Effector memory CD8-positive, alpha-beta T cell (primary cell): ENCODE measurements at regions not wholly inside any gene's neighbourhood (a gene's known extent, or its start where the extent isn't known, plus 50 kb on each side); places are given as distances from the start of the nearest gene placed in this dataset.
"Not testable (repeated sequence)": the region's sequence is repeated elsewhere in the genome, so short reads cannot be mapped to it uniquely, and the experiment has no call there.

Experiments used
- ATAC-seq: fragments of 150-1000 bp; cut with Tn5 transposase; replicated peaks from 2 replicates; pipeline ENCODE4 v1.10.0; 2021; ENCODE audit warnings: mild to moderate bottlenecking, moderate library complexity
- DNase-seq, 3 experiments: peaks; one replicate each; pipeline ENCODE4 v3.0.0; 2021
- H3K27ac Mint-ChIP-seq, 2 donors: one replicate each; pipeline ENCODE4 v1.8.0; 2022; ENCODE audit warnings: mild to moderate bottlenecking in 2 of 2, mixed read lengths in 2 of 2, moderate library complexity in 2 of 2
- H3K27me3 Mint-ChIP-seq, 2 donors: one replicate each; pipeline ENCODE4 v1.8.0; 2022; ENCODE audit warnings: mixed read lengths in 2 of 2
- H3K36me3 Mint-ChIP-seq: one replicate; pipeline ENCODE4 v1.8.0; 2022; ENCODE audit warnings: mild to moderate bottlenecking, moderate library complexity, mixed read lengths; ENCODE audit not compliant: insufficient read depth
- H3K4me1 Mint-ChIP-seq, 2 donors: one replicate each; pipeline ENCODE4 v1.8.0; 2022; ENCODE audit warnings: low read depth in 2 of 2, mixed read lengths in 2 of 2
- H3K4me3 Mint-ChIP-seq, 2 donors: one replicate each; pipeline ENCODE4 v1.8.0; 2022; ENCODE audit warnings: mild to moderate bottlenecking in 2 of 2, mixed read lengths in 2 of 2, moderate library complexity in 2 of 2
- H3K9me3 Mint-ChIP-seq, 2 donors: one replicate each; pipeline ENCODE4 v1.8.0; 2022; ENCODE audit warnings: mixed read lengths in 2 of 2

- ATAC-seq (no peak), DNase-seq (no peak)
- Mint-ChIP-seq H3K27ac (no peak overlapping the region), H3K4me3 (no peak overlapping the region), H3K36me3 (no peaks in the 10 kb centered on the region), H3K4me1 (no peaks in the 10 kb centered on the region), H3K27me3 (peaks cover 42 to 82% of the 10 kb centered on the region in 2 donors), H3K9me3 (no peaks in the 10 kb centered on the region)
These were observed 279.7 kb downstream of the FAM72C start for GRCh38 chr1:143691971-143692529.

DNA sequence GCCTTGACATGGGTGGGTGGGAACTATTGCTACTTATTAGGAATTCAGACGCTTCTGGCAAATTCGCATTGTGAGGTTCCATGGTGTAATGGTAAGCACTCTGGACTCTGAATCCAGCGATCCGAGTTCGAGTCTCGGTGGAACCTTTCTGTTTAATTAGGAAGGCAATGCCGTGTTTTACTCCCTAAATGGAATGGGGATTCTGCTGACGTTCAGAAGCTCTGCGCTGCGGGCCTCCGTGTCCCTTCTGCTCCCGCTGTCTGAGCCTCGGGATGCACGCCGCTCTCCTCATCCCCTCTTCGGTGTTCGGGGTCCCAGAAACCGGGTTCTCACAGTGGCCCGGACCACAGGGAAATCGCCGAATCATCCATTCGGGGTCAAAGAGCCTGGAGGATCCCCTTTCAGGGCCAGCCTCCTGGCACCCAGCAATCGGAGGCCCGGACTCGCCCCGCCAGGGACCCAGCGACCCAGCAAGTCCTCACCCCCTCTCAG is 280.3 kb downstream of the FAM72C start:
- peaks cover 42 to 76% of the 10 kb centered on the region in 2 donors for H3K27me3 Mint-ChIP-seq
- no peak overlapping the region for H3K4me3 Mint-ChIP-seq
- H3K9me3 Mint-ChIP-seq = no peaks in the 10 kb centered on the region
- H3K27ac Mint-ChIP-seq = no peak overlapping the region
- no peaks in the 10 kb centered on the region for H3K4me1 Mint-ChIP-seq
- H3K36me3 Mint-ChIP-seq = no peaks in the 10 kb centered on the region
- ATAC-seq = no peak
- no peak for DNase-seq

DNA sequence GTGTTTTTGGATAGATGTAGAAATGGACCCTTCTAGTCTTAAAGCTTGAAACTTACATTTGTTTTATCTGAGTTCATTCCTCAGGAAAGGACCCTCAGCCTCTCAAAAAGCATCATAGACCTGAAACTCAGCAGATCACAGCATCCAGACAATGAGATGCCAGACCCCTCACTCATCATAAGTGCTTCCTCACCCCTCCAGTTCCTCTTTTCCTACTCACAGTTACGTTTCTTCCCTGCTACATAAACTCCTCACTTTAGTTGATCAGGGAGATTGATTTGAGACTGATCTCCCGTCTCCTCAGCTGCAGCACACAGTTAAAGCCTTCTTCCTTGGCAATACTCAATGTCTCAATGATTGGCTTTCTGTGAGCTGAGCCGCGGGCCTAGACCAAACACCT is 282.0 kb downstream of the FAM72C start:
- Mint-ChIP-seq H3K9me3 (no peaks in the 10 kb centered on the region), H3K27me3 (peaks cover 42 to 69% of the 10 kb centered on the region in 2 donors), H3K36me3 (no peaks in the 10 kb centered on the region), H3K4me3 (no peak overlapping the region), H3K27ac (no peak overlapping the region), H3K4me1 (no peaks in the 10 kb centered on the region)
- ATAC-seq (no peak), DNase-seq (no peak)

- Mint-ChIP-seq H3K36me3 (no peaks in the 10 kb centered on the region), H3K4me1 (no peaks in the 10 kb centered on the region), H3K27ac (no peak overlapping the region), H3K9me3 (no peaks in the 10 kb centered on the region), H3K4me3 (no peak overlapping the region), H3K27me3 (peaks cover 11 to 61% of the 10 kb centered on the region in 2 donors)
- ATAC-seq (no peak), DNase-seq (no peak)
These were observed 291.5 kb downstream of the FAM72C start for GRCh38 chr1:143680304-143680703.

DNA sequence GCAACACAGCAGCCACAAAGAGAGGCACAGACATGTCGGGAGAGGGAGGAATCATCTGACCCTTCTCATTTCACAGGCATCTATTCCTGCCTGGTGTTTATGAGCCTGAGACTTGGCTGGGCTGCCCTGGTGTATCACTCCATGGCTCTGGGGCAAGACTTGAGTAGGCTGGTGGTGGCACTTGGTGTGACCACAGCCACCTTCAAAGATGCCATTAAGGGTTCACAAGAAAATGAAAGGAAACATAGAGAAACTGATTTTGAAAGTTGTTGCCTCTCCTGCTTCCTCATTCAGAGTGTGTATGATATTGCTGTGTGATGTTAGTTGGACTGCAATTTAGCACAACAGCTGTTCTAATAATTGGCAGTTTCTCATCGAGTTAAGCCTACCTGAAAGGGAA is 298.8 kb downstream of the FAM72C start:
- DNase-seq (no peak), ATAC-seq (no peak)
- peaks cover 36 to 68% of the 10 kb centered on the region in 2 donors for H3K27me3 Mint-ChIP-seq
- H3K4me1 Mint-ChIP-seq = no peaks in the 10 kb centered on the region
- no peak overlapping the region for H3K4me3 Mint-ChIP-seq
- H3K27ac Mint-ChIP-seq = no peak overlapping the region
- H3K36me3 Mint-ChIP-seq = no peaks in the 10 kb centered on the region
- H3K9me3 Mint-ChIP-seq = peaks cover 5 to 19% of the 10 kb centered on the region in 2 donors

GRCh38 chr1:143667730-143668129 is 304.1 kb downstream of the FAM72C start:
- Mint-ChIP-seq H3K4me1 (no peaks in the 10 kb centered on the region), H3K9me3 (peaks cover 5 to 20% of the 10 kb centered on the region in 2 donors), H3K27me3 (peaks cover 50 to 72% of the 10 kb centered on the region in 2 donors), H3K4me3 (no peak overlapping the region), H3K36me3 (no peaks in the 10 kb centered on the region), H3K27ac (no peak overlapping the region)
- DNase-seq (no peak), ATAC-seq (no peak)

DNA sequence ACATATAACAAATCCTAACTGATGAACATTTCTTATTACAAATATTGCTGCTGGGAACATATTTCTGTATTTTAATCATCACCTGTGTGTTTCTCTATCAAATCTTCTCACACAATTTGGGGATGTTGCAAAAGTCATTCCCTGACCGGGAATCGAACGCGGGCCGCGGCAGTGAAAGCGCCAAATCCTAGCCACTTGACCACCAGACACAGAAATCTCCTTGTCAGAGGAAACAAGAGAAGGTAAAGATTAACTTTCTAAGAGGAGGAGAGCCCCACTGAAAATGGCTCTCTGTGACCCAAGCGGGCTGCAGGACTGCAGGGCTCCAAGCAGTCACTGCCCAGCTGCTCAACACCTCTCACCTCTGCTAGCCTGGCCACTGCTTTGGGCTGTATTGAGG is 304.9 kb downstream of the FAM72C start:
- H3K4me3 Mint-ChIP-seq = no peak overlapping the region
- peaks cover 56 to 81% of the 10 kb centered on the region in 2 donors for H3K27me3 Mint-ChIP-seq
- H3K9me3 Mint-ChIP-seq = peaks cover 5 to 20% of the 10 kb centered on the region in 2 donors
- H3K36me3 Mint-ChIP-seq = no peaks in the 10 kb centered on the region
- ATAC-seq (no peak), DNase-seq (no peak)
- H3K4me1 Mint-ChIP-seq = peaks cover 0 to 4% of the 10 kb centered on the region in 2 donors
- no peak overlapping the region for H3K27ac Mint-ChIP-seq

DNA sequence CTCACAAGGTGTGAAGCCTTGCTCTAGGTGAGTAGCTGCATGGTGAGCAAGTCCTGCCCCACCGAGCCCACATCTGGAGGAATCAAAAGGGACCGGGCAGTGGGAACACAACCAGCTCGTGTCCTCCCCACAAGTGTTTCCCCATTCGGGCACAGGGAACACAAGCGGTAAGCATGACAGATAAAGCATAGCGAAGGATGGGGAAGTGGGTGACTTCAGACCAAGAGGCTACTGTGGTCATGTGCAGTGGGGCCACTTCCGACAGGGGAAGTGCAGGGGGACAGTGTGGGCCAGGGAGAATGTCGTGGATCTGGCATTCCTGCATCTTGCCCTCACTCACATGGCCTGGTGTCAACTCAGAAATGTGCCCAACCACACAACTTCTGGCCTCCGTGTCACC is 306.2 kb downstream of the FAM72C start:
- H3K4me1 Mint-ChIP-seq = peaks cover 0 to 5% of the 10 kb centered on the region in 2 donors
- H3K9me3 Mint-ChIP-seq = peaks cover 5 to 20% of the 10 kb centered on the region in 2 donors

DNA sequence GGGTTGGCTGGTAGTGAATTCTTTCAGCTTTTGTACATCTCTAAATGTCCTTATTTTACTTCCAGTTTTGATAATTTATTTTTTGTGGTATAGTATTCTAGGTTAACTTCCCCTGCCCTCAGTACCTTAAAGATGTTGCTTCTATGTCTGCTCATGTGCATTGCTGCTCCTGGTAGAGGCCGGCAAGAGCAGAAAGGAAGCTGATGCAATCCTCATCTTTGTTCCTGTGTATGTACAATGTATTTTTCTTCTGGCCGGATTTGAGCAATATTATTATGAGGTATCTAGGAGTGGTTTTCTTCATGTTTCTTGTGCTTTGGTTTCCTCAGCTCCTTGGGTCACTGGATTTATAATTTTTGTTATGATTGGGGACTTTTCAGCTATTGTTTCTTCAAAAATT is 308.7 kb downstream of the FAM72C start:
- peaks cover 59 to 100% of the 10 kb centered on the region in 2 donors for H3K27me3 Mint-ChIP-seq
- not testable (repeated sequence) for H3K36me3 Mint-ChIP-seq, H3K4me1 Mint-ChIP-seq, DNase-seq, H3K27ac Mint-ChIP-seq, H3K4me3 Mint-ChIP-seq, ATAC-seq, H3K9me3 Mint-ChIP-seq

More for the DNA sequence above, 306.2 kb downstream of the FAM72C start:
- H3K4me3 Mint-ChIP-seq = no peak overlapping the region
- H3K27me3 Mint-ChIP-seq = peaks cover 57 to 93% of the 10 kb centered on the region in 2 donors
- no peak for DNase-seq
- H3K27ac Mint-ChIP-seq = no peak overlapping the region
- H3K36me3 Mint-ChIP-seq = no peaks in the 10 kb centered on the region
- ATAC-seq = no peak

DNA sequence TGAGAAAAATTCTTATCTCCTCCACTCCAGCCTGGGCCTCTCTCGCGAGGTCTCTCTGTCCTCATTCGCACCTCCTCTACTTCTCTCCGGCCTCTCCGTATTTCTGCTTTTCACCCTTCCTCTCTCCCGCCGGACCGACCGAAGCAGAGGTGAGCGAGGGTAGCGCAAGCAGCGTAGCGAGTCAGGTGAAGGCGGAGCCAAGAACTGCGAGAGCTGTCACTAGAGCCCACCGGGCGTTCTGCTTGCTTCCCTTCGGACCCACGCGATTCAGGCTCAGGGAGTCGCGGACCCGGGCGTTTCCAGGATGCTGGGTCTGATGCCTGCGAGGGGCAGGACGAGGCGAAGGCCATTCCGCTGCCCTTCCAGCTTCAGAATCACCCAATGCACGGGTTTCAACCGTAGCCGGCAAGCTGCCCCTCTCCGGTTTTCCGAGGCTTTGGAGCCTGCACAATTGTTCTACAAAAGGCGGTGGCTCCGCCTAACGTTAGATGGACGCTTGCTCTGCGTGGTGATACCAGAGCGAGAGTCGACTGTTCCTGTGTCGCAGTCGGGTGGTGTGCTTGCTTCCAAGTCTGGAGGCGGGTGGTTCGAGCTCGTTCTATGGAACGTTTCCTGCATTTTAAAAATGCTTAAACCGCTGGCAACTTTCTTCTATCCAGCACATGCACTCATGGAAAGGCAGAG is 310.2 kb downstream of the FAM72C start:
- peaks cover 59 to 99% of the 10 kb centered on the region in 2 donors for H3K27me3 Mint-ChIP-seq
- no peaks in the 10 kb centered on the region for H3K36me3 Mint-ChIP-seq
- H3K9me3 Mint-ChIP-seq = peaks cover under 1 to 7% of the 10 kb centered on the region in 2 donors
- H3K4me3 Mint-ChIP-seq = peak overlapping the region; percentile 44 to 57
- peaks cover 0 to 5% of the 10 kb centered on the region in 2 donors for H3K4me1 Mint-ChIP-seq
- ATAC-seq = no peak
- no peak overlapping the region for H3K27ac Mint-ChIP-seq
- no peak for DNase-seq

GRCh38 chr1:143660354-143660941 is 311.3 kb downstream of the FAM72C start:
- H3K4me1 Mint-ChIP-seq = peaks cover 0 to 5% of the 10 kb centered on the region in 2 donors
- no peaks in the 10 kb centered on the region for H3K36me3 Mint-ChIP-seq
- DNase-seq (no peak), ATAC-seq (no peak)
- H3K27ac Mint-ChIP-seq = no peak overlapping the region
- peaks cover 57 to 99% of the 10 kb centered on the region in 2 donors for H3K27me3 Mint-ChIP-seq
- H3K4me3 Mint-ChIP-seq = peak overlapping the region in 1 of 2 donors; percentile 13
- peaks cover 3 to 7% of the 10 kb centered on the region in 2 donors for H3K9me3 Mint-ChIP-seq

DNA sequence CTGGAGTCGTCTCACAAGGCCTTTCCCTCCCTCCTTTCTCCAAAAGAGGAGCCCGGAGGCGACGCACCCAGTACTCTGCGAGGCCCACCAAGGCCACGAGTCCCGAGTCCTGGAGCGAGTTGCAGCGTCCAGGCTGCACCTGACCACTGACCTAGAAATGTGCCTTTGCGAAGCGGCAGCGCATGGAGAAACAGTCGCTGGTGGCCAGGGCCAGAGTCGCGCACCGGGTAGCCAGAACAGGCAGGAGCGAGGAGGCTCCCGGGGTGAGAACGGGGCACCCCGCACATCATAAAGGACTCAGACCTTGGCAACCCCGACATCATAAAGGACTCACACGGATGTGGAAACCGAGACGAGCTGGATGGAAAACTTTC is 318.4 kb downstream of the FAM72C start:
- no peak for ATAC-seq
- Mint-ChIP-seq H3K4me3 (no peak overlapping the region), H3K27ac (no peak overlapping the region), H3K27me3 (peaks cover 48 to 99% of the 10 kb centered on the region in 2 donors), H3K4me1 (peaks cover 0 to 3% of the 10 kb centered on the region in 2 donors), H3K9me3 (peaks cover 3 to 4% of the 10 kb centered on the region in 2 donors), H3K36me3 (peaks cover 5% of the 10 kb centered on the region)
- no peak for DNase-seq

DNA sequence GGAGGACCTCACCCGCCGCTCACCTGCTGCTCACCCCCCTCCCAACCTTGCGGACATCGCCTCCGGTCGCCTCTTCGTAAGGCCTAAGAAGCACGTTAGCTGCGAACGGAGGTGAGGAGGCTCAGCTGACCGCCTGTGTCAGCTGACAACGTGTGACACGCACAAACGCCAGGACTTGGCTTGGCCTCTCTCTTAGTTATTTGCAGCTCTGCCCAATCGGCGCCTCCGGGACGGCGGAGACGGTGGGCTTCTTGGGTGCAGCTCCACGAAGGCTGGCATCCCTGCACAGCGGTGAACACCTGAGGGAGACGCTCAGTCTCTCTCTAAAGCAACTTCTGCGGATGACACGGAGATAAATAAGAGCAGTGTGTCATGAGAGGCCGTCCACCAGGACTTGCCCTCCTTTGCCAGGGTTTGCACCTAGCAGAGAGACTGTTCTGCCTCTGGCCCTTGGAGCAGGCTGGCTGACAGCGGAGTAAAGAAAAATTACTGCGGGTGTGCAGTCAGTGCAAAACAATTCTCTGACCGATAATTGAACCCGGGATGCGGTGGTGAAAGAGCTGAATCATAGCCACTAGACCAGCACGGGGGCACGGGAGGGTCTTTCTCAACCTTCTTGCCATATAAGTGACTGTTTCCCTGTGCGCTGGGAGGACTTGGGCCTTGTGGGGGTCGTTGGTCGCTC is 318.9 kb downstream of the FAM72C start:
- Mint-ChIP-seq H3K27ac (no peak overlapping the region), H3K36me3 (peaks cover 5% of the 10 kb centered on the region), H3K4me3 (no peak overlapping the region), H3K27me3 (peaks cover 44 to 99% of the 10 kb centered on the region in 2 donors), H3K9me3 (peaks cover 0 to 3% of the 10 kb centered on the region in 2 donors), H3K4me1 (peaks cover 0 to 3% of the 10 kb centered on the region in 2 donors)
- no peak for ATAC-seq
- DNase-seq = no peak
